Aorta (tissue), 5 donors: ENCODE measurements at regions not wholly inside any gene's neighbourhood (a gene's known extent, or its start where the extent isn't known, plus 50 kb on each side); places are given as distances from the start of the nearest gene placed in this dataset.

Source experiments
- ATAC-seq: fragments of 200-7000 bp; cut with Tn5 transposase; one replicate; pipeline ENCODE4 v1.9.1; 2022; ENCODE audit warnings: moderate library complexity; ENCODE audit not compliant: low FRiP score
- DNase-seq, 2 donors: peaks; one replicate each; pipeline ENCODE4 v3.0.0-alpha.2; 2020
- H3K27ac ChIP-seq, 2 donors: one replicate each; pipeline ENCODE4 v1.5.1; 2013; ENCODE audit warnings: low read length in 2 of 2, mild to moderate bottlenecking in 2 of 2, moderate library complexity in 2 of 2, control low read depth in 1 of 2, inconsistent platforms in 1 of 2, low read depth in 1 of 2
- H3K27me3 ChIP-seq, 2 donors: one replicate each; pipeline ENCODE4 v1.6.1; 2013; ENCODE audit warnings: control low read depth in 1 of 2, low read length in 1 of 2, mild to moderate bottlenecking in 1 of 2, moderate library complexity in 1 of 2; ENCODE audit not compliant: insufficient read depth in 2 of 2, control insufficient read depth in 1 of 2
- H3K36me3 ChIP-seq, 2 donors: one replicate each; pipeline ENCODE4 v1.6.1; 2013; ENCODE audit warnings: control low read depth in 1 of 2, low read length in 1 of 2, mild to moderate bottlenecking in 1 of 2; ENCODE audit not compliant: insufficient read depth in 2 of 2, control insufficient read depth in 1 of 2
- H3K4me1 ChIP-seq, 2 donors: one replicate each; pipeline ENCODE4 v1.6.1; 2013; ENCODE audit warnings: low read length in 2 of 2, control low read depth in 1 of 2, mild to moderate bottlenecking in 1 of 2, moderate library complexity in 1 of 2; ENCODE audit not compliant: insufficient read depth in 2 of 2, control insufficient read depth in 1 of 2
- H3K4me3 ChIP-seq, 2 donors: one replicate each; pipeline ENCODE4 v1.5.1; 2013; ENCODE audit warnings: low read length in 2 of 2, control low read depth in 1 of 2, mild to moderate bottlenecking in 1 of 2
- H3K9me3 ChIP-seq: one replicate; pipeline ENCODE4 v1.6.1; 2013; ENCODE audit warnings: mild to moderate bottlenecking, low read length; ENCODE audit not compliant: control insufficient read depth
- WGBS, 2 donors: extraction: QIAGEN DNeasy Blood & Tissue Kit; methylation state at CpG; one replicate each; pipeline ENCODE4 v1.1.7; 2013; 5-methylcytosine and 5-hydroxymethylcytosine counted together
- intact Hi-C, 2 donors: fragments of 100-400 bp; cut with DNase I; formaldehyde crosslinking; loops; one replicate each; pipeline versions ENCODE4 v1.14.2 to v1.15.0; 2022
- donor health status: healthy with polysubstance abuse.
- donor health status: Bipolar disorder and iron deficiency.
- donor health status: DM: no; HTN: no; CAD: no.
- donor health status: DM: no; HTN: no; CAD: no.
- donor health status: DM: yes; HTN: yes; CAD: no.

- ATAC-seq (no peak), DNase-seq (no peak)
- no peaks in the 10 kb centered on the region for H3K4me1 ChIP-seq
- WGBS, 2 donors: 40 to 62% methylated on average over 2 of the region's 2 CpGs
- H3K27ac ChIP-seq: no peak overlapping the region
- no peaks in the 10 kb centered on the region for H3K9me3 ChIP-seq
- no peaks in the 10 kb centered on the region for H3K27me3 ChIP-seq
- no peak overlapping the region for H3K4me3 ChIP-seq
- H3K36me3 ChIP-seq: no peaks in the 10 kb centered on the region
- intact Hi-C loops: no loop called here
These were observed 1815.6 kb upstream of the LRRTM1 start for GRCh38 chr2:82120115-82120514.

- DNase-seq (no peak), ATAC-seq (no peak)
- intact Hi-C loops: no loop called here
- H3K36me3 ChIP-seq: no peaks in the 10 kb centered on the region
- 88 to 89% methylated on average over 3 of the region's 3 CpGs for WGBS, 2 donors
- no peak overlapping the region for H3K4me3 ChIP-seq
- no peak overlapping the region for H3K27ac ChIP-seq
- H3K4me1 ChIP-seq: no peaks in the 10 kb centered on the region
- H3K27me3 ChIP-seq: no peaks in the 10 kb centered on the region
- peaks cover 5% of the 10 kb centered on the region for H3K9me3 ChIP-seq
These were observed 1804.9 kb upstream of the LRRTM1 start for GRCh38 chr2:82109418-82109817.

DNA sequence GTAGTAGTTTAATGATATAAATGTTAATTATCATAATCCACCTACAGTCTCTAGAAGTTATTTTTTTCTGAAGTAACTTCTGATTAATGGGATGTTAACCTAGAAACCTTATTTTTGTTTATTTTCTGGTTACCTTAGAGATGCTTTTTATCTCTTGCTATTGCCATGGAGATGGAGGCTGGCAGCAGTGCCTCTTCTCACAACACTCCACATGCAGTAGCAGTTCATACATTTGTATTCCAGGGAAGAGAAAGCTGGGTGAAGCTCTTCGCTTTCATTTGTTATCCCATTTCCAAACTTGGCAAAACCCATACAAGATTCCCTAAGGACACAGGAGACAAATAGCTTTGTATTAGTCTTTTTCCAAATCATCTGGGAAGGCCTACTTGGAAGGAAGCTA lies 1794.1 kb upstream of the LRRTM1 start:
- Histone ChIP-seq H3K27ac (no peak overlapping the region), H3K9me3 (no peaks in the 10 kb centered on the region), H3K27me3 (no peaks in the 10 kb centered on the region), H3K4me1 (no peaks in the 10 kb centered on the region), H3K36me3 (no peaks in the 10 kb centered on the region), H3K4me3 (no peak overlapping the region)
- no peak for DNase-seq
- WGBS, 2 donors: 70% methylated on average over 1 of the region's 1 CpG
- intact Hi-C loops: no loop called here
- no peak for ATAC-seq

DNA sequence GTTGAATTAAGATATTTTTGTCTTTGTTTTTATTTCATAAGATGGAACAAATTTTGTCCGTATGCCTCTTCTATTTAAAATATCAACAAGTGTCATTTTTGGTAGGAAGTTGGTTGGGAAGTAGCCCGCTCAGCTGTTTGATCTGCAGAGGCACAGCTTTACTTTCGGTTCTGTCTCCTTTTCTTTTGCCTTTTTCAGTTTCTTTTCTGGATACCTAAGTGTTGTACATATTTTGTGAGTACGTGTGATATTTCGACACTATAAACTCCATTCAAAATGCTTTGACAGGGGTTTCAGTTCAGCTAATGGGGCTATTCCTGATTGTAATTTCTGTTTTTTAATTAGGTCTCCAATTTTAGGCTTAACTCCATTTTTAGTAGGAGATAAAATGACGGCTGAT lies 1785.0 kb upstream of the LRRTM1 start:
- Histone ChIP-seq H3K4me3 (no peak overlapping the region), H3K9me3 (no peaks in the 10 kb centered on the region), H3K27me3 (no peaks in the 10 kb centered on the region), H3K4me1 (no peaks in the 10 kb centered on the region), H3K36me3 (no peaks in the 10 kb centered on the region), H3K27ac (no peak overlapping the region)
- intact Hi-C loops: no loop called here
- WGBS, 2 donors: 54 to 65% methylated on average over 6 of the region's 6 CpGs
- ATAC-seq: no peak
- no peak for DNase-seq

DNA sequence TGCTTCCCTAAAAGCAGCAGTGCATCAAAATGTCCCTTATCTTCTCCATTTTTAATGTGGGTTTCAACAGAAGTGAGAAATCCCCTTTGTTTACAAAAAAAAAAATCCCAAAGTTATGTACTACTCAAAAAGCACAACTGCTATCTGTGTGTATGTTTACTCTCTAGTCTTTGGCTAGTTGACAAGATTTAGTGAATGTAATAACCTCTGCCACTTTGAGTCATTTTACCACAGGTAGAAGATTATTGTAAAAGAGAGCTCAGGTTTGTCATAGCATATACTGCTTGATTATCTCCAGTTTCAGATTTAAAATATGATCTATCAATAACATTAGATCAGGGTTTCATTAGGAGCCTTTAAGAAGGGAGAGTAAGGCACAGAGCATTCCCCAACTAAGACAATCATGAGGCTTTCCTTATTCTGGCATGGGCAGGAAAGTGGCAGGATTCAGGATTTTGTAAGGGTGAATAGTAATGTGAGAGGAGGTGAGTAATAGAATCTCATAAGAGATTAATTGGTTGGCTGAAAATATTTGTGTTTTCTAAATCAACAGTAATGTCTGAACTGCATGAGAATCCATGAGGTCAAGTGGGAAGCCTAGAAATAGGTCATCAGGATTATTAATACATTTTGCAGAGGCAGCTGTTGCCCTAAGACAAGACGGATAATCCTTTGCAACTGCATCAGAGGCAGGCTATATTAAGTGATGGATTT lies 1780.3 kb upstream of the LRRTM1 start:
- H3K27me3 ChIP-seq: no peaks in the 10 kb centered on the region
- H3K4me3 ChIP-seq: no peak overlapping the region
- 89 to 94% methylated on average over 1 of the region's 1 CpG for WGBS, 2 donors
- no peak overlapping the region for H3K27ac ChIP-seq
- ATAC-seq (no peak), DNase-seq (no peak)
- H3K4me1 ChIP-seq: no peaks in the 10 kb centered on the region
- no peaks in the 10 kb centered on the region for H3K36me3 ChIP-seq
- intact Hi-C loops: no loop called here
- H3K9me3 ChIP-seq: no peaks in the 10 kb centered on the region

DNA sequence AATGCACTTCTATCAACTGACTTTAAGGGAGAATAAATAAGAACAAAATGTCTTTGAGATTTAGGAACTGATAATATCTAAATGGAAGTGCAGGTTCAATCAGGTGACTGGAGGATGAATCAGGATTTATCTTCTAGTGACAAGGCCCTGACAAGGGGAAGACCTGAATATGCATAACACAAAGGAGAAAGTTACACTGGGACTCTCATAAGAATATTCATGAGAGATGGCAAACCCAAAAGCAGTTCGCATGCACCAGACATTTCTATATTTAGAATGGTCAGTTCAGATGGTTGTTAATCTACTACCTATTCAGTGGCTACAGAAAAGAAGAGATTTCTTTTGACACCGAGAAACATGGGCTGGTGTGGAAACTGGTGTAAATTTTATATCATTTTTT lies 1771.3 kb upstream of the LRRTM1 start:
- H3K4me3 ChIP-seq: no peak overlapping the region
- ATAC-seq: no peak
- no peaks in the 10 kb centered on the region for H3K27me3 ChIP-seq
- H3K9me3 ChIP-seq: no peaks in the 10 kb centered on the region
- H3K4me1 ChIP-seq: no peaks in the 10 kb centered on the region
- intact Hi-C loops: no loop called here
- no peaks in the 10 kb centered on the region for H3K36me3 ChIP-seq
- no peak overlapping the region for H3K27ac ChIP-seq
- no peak for DNase-seq
- WGBS, 2 donors: 78 to 79% methylated on average over 2 of the region's 2 CpGs

DNA sequence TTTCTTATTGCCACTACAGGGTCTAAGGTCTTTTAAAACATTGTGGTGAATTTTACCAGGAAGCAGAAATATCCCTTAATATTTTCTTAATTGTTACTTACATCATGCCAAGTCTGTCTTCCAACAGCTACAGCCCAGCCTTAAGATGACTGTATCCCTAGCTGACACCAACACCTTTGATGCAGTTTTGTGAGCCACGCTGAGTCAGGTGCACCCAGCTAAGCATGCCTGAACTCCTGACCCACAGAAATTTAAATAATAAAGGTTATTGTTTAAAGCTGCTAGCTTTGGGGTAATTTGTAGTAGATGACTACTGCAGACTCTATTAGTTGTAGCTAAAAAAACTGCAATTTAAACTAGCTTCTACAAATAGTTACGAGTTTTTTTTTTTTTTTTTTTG lies 1757.9 kb upstream of the LRRTM1 start:
- H3K36me3 ChIP-seq: no peaks in the 10 kb centered on the region
- ATAC-seq (no peak), DNase-seq (no peak)
- no peaks in the 10 kb centered on the region for H3K4me1 ChIP-seq
- no peak overlapping the region for H3K4me3 ChIP-seq
- no peaks in the 10 kb centered on the region for H3K27me3 ChIP-seq
- intact Hi-C loops: no loop called here
- no peak overlapping the region for H3K27ac ChIP-seq
- no peaks in the 10 kb centered on the region for H3K9me3 ChIP-seq
- WGBS, 2 donors: 34 to 43% methylated on average over 2 of the region's 2 CpGs

- intact Hi-C loops: no loop called here
- H3K27me3 ChIP-seq: no peaks in the 10 kb centered on the region
- no peaks in the 10 kb centered on the region for H3K9me3 ChIP-seq
- ATAC-seq (no peak), DNase-seq (no peak)
- no peaks in the 10 kb centered on the region for H3K36me3 ChIP-seq
- no peak overlapping the region for H3K27ac ChIP-seq
- WGBS, 2 donors: 17 to 18% methylated on average over 4 of the region's 4 CpGs
- no peak overlapping the region for H3K4me3 ChIP-seq
- H3K4me1 ChIP-seq: no peaks in the 10 kb centered on the region
These were observed 1751.3 kb upstream of the LRRTM1 start for GRCh38 chr2:82055846-82056245.

DNA sequence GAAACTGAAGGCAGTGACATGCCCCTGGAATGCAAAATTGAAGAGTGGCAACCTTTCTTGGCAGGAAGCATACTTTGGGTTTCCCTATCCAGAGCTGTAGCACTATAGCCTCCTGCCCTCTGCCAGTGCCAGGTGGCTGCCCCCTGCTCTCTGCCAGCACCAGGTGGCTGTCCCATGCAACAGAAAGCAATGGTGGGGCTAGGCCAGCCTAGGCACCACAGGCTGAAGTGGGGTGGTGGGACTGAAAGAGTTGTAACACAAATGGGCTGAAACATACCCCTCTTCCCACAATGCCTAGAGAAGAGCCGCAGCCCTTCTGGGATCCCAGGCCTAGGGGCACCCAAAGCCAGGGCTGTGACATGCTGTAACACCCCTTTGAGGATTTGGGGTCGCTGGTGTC lies 1739.3 kb upstream of the LRRTM1 start:
- intact Hi-C loops: no loop called here
- H3K9me3 ChIP-seq: peaks cover 3% of the 10 kb centered on the region
- ATAC-seq: no peak
- no peaks in the 10 kb centered on the region for H3K36me3 ChIP-seq
- 80 to 81% methylated on average over 2 of the region's 2 CpGs for WGBS, 2 donors
- H3K4me3 ChIP-seq: no peak overlapping the region
- H3K27ac ChIP-seq: no peak overlapping the region
- no peaks in the 10 kb centered on the region for H3K27me3 ChIP-seq
- DNase-seq: no peak
- H3K4me1 ChIP-seq: no peaks in the 10 kb centered on the region
